D341Med (cell line): ENCODE measurements at regions not wholly inside any gene's neighbourhood (a gene's known extent, or its start where the extent isn't known, plus 50 kb on each side); places are given as distances from the start of the nearest gene placed in this dataset.

ENCODE experiments used
- DNase-seq: peaks from one replicate; pipeline ENCODE4 v3.0.0; 2012; ENCODE audit warnings: low spot score

GRCh38 chrX:124524852-124525251, 178.5 kb downstream of the SH2D1A start:
- DNase-seq = no peak

- no peak for DNase-seq
Measured at GRCh38 chrX:124529786-124530185, 183.4 kb downstream of the SH2D1A start.

DNA sequence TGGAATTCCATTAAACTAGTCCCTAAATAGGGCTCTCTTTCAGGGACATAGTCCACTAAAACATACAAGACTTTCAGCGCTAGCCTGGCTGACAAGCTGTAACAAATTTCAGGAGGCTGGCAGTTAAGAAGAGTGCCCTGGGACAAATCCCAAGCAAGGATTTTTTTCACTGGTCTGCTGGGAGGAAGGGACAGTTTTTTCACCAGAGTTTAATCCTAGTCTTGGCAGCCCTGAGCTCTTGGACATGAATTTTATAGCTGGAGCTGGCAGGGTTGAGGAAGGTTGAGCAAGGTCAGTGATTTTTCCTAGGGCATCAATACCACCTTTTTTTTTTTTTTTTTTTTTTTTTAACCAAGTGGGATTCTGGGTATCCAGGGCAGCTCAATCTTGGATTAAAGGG, 184.4 kb downstream of the SH2D1A start:
- peak; percentile 8 for DNase-seq

DNA sequence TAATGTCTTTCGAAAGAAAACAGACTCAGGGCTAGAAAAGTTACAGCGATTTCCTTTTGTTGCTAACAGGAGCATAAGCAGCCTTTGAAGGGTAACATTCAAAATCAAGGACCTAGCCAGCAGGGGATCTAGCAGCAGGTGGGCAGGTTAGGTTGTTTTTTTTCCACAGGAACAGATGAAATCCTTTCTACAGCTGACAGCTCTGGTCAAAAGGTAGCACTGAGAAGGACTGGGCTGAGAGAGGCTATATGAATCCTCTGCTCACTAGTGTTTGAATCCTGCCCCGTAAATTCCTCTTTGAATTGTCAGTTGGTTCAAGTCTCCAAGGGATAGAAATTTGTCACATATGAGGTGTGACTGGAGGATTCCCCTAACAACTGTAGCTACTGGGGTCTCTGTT, 188.2 kb downstream of the SH2D1A start:
- no peak for DNase-seq

DNA sequence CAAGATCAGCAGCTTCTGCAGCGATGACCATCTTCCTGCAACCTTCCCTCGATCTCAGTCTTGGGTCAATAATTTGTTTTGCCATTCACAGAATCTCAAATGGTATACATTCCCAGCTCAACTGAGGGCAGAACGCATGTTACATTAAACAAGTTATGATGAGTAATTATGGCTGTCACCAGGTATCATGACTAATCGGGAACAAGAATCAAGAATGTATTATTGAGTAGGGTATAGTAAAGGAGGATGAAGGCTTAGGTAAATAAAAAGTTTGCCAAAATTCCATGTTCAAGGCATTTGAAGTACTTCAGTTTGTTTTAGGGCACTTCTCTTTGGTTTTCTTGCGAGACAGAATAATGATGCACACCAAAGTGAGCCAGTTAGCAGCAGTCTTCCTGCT, 194.1 kb downstream of the SH2D1A start:
- no peak for DNase-seq

- DNase-seq = peak; percentile 5
Measured at GRCh38 chrX:124548571-124548970, 202.2 kb downstream of the SH2D1A start.

GRCh38 chrX:124555036-124555595, 208.8 kb downstream of the SH2D1A start:
- DNase-seq = no peak

GRCh38 chrX:124557976-124558375, 211.6 kb downstream of the SH2D1A start:
- DNase-seq = no peak

- no peak for DNase-seq
Measured at GRCh38 chrX:124573468-124573867, 227.1 kb downstream of the SH2D1A start.

DNA sequence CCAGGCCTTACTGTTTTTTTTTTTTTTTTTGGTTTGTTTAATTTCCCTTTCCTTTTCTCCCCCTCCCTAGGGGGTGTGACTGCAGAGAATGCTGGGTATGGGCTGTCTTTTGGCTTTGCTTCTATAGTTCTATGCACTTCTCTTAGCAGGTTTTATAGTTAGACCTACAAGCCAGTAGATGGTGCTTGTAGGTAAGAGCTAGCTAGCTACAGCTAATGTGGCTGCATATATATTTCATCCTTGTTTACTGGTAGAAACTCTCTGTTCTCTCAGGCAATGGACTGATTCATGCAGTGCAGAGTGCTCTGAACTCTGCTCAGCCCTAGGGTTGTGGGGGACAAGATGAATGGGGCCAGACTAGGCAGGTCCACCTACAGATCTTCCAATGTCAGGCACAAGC, 246.4 kb downstream of the SH2D1A start:
- DNase-seq = no peak

DNA sequence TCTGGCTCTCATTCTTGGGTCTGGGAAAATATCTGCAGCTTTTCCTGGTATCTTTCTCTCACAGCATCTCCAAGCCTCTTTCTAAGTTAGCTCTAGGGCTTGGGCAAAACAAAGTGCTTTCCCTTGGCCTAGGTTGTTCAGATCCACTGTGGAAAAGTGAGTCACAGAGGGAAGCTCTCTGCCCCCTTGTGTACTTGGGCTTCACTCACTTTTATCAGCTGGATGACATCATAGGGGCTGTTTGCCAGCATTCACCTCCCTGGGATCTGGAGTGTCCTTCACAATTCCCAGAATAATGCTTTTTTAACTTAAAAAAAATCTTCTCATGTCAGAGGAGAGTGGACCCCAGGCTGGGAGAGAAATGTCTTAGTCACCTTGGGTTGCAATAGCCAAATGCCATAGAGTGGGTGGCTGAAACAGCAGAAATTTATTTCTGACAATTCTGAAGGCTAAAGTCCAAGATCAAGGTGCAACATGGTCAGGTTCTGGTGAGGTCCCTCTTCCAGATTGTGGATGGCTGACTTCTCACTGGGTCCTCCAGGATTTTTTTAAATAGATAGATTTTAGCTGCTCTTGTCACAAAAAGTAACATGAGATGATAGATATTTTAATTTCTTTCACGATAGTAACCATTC, 247.8 kb downstream of the SH2D1A start:
- no peak for DNase-seq

GRCh38 chrX:124605511-124605910, 259.1 kb downstream of the SH2D1A start:
- no peak for DNase-seq

DNA sequence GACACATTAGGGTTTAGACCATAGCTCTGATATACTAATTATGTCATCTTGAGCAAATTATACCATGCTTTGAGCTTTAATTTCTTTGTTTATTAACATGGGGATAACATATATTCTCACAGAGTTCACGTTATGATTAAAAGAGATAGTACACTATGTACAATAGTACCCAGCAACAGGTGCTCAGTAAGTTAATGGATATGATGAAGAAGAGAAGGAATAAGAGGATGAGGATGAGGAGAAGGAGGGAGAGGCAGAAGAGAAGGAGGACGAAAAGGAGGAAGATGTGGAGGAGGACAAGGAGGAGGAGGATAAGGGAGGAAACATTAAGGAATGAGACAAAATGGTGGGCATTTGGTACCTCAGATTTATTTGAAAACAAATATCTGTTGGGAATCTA, 260.4 kb downstream of the SH2D1A start:
- DNase-seq = no peak

DNA sequence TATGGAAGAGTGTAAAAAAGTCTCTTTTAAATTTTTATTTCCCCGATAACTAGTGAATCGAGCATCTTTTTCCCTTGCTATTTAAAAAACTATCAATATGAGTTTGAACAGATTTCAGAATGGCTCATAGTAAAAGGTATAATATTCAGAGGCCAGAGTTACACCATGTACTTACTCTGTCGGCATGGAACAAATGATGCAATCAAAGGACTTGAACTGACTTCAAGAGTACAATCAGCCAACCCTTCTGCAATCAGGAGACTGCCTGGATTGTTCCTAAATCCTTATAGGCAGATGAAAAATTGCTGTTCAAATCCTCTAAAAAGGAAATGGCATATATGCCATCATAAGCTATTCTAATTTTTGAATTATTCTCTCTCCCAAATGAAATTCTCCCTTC, 273.3 kb downstream of the SH2D1A start:
- no peak for DNase-seq

DNA sequence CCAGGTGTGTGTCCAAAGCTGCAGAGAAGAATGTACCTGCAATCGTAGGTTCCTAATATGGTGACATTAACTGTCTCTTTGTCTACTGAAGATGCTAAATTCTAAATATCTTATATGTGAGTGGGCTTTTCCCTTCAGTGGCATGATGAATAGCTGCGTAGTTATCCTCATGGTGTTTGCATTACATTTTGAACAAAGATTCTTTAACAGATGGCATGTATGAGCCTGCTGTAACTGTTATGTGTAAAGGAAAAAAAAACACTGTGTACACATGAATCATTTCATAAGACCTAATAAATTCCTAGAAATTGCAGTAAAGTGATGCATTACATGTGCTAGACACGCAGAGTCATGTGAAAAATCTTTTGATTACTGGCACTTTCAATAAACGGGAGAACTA, 288.0 kb downstream of the SH2D1A start:
- no peak for DNase-seq

DNA sequence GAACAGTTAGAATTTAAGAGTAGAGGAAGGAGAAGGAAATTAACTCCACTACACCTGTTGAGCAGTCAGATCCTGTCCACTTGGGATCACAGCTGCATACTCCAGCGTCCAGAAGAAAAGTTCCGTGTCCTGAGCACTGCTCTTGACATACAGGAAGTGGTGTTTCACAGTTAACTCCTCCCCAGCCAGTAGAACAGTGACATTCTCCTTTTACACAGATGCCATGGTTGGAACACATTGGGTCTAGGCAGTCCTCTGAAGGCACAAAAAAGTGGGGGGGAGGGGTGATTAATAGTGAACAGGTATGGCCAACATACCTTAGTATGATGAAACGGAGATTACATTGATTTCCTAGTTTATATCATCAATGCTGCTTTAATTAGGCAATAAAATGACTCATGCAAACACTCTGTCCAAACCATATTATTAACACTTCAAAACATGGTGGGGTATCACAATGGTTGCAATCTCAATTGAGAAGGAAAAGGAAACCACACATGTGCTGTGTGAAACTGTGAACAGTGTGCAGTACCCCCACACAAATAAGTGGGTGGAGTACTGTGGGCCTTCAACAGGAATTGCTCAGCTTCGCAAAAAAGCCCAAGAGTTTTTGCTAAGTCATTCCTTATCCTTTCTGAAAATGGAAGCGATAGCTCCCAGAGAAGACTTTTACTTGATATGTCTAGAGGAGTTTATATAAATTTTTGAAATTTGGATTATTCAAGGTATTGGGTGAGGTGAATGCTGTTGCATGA, 295.6 kb downstream of the SH2D1A start:
- DNase-seq = no peak

DNA sequence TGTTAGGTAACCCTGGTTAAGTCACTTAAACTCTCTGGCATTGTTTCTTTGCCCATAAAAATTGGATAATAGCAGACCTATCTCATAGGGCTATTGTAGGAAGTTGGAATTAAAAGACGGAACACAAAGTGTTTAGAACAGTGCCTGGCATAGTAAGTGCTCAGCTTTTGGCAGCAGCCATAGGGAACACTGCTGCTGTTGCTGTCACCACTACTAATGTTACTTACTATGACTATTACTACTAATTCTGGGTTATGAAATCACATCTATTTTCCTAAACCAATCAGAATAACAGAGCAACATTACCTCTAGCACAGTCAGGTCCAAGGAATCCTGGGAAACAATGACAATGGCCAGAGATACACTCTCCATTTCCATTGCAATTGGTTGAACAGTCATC, 300.0 kb downstream of the SH2D1A start:
- no peak for DNase-seq

GRCh38 chrX:124651031-124651430, 304.7 kb downstream of the SH2D1A start:
- DNase-seq = no peak

- no peak for DNase-seq
Measured at GRCh38 chrX:124665621-124666400, 319.4 kb downstream of the SH2D1A start.

- DNase-seq = no peak
Measured at GRCh38 chrX:124679199-124679598, 332.8 kb downstream of the SH2D1A start.

- DNase-seq = no peak
Measured at GRCh38 chrX:124680287-124680686, 333.9 kb downstream of the SH2D1A start.

DNA sequence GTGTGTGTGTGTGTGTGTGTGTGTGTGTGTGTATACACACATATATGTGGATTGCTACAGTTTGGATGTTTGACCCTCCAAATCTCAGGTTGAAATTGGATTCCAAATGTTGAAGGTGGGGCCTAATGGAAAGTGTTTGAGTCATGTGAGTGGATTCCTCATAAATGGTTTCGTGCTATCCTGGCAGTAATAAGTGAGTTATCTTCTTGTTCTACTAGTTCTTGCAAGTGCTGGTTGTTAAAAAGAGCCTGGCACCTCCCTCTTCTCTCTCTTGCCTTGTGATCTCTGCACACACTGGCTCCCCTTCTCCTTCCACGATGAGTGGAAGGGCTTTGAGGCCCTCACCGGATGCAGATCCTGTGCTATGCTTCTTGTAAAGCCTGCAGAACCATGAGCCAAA, 344.1 kb downstream of the SH2D1A start:
- DNase-seq = no peak

DNA sequence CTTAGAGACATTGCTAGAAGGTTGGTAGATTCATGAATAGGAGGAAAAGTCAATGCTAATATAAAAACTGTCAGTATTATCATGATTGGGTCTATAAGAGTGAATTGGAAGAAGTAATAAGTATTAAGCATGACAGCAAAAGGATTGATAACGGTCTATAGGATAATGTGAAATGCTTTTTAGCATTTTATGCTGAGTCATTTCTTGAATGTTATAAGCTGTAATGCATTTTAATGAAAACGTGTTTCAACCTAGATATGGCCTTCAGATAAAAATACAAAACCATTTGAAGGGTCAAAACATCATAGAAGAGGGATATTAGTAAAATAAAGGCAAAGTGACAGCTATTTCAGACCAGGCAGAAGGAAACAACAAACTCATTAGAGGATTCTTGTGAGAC, 353.5 kb downstream of the SH2D1A start:
- DNase-seq = no peak
